ENCODE measurements at regions not wholly inside any gene's neighbourhood (a gene's known extent, or its start where the extent isn't known, plus 50 kb on each side); places are given as distances from the start of the nearest gene placed in this dataset.

GRCh38 chr13:21319869-21320641, 139.0 kb downstream of the ZDHHC20 start:
- DNase-seq: no peak

- no peak for DNase-seq
These were observed 138.5 kb downstream of the ZDHHC20 start for GRCh38 chr13:21320642-21321034.

DNA sequence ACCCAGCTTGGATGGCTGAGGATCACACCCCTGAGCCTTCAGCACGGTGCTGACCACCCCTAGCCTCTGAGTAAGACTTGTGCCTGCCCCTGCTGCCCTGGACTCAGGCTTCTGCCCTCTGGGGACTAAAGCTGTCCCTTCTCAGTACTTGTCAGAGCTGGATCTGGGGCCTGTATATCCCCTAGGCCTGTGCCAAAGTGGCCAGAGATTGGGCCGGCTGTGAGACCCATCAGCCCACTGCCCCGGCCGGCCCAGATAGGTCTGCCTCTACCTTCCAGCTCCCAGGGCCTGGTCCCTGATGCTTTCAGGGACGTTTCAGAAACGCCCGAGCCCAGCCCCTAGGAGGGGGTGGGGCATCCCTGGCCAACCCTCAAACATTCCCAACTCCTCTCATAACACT, 137.8 kb downstream of the ZDHHC20 start:
- no peak for DNase-seq

- DNase-seq: no peak
These were observed 136.7 kb downstream of the ZDHHC20 start for GRCh38 chr13:21322327-21322965.
